ENCODE measurements at regions not wholly inside any gene's neighbourhood (a gene's known extent, or its start where the extent isn't known, plus 50 kb on each side); places are given as distances from the start of the nearest gene placed in this dataset.

DNA sequence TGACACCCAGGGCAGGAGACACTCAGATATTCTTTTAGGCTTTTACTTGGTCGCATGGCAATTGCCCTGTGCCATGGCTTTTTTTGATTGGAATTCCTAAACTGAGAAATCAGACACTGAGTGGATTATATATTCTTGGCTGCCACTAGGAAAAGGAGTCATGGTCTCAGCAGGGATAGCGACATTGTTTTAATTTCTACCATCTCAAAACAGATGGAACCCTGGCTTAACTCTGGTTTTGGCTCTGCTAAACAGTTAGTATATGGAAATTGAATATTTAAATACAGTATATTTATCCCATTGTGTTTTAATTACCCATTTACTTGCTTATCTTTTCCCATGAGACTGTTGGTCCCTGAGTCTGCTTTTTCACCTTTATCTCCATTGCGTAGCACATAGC lies 84.0 kb downstream of the DACT1 start:
- no peak for TF ChIP-seq EZH2 (IDR thresholded peaks at IDR 0.05; ENCODE audit: borderline replicate concordance, low read depth, low read length, severe bottlenecking)
- TF ChIP-seq, protein P1, sequence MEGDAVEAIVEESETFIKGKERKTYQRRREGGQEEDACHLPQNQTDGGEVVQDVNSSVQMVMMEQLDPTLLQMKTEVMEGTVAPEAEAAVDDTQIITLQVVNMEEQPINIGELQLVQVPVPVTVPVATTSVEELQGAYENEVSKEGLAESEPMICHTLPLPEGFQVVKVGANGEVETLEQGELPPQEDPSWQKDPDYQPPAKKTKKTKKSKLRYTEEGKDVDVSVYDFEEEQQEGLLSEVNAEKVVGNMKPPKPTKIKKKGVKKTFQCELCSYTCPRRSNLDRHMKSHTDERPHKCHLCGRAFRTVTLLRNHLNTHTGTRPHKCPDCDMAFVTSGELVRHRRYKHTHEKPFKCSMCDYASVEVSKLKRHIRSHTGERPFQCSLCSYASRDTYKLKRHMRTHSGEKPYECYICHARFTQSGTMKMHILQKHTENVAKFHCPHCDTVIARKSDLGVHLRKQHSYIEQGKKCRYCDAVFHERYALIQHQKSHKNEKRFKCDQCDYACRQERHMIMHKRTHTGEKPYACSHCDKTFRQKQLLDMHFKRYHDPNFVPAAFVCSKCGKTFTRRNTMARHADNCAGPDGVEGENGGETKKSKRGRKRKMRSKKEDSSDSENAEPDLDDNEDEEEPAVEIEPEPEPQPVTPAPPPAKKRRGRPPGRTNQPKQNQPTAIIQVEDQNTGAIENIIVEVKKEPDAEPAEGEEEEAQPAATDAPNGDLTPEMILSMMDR (IDR thresholded peaks at IDR 0.05; ENCODE audit: borderline replicate concordance, extremely low read depth, low read length, poor library complexity, severe bottlenecking): no peak

All from DND-41 (cell line).